GM11168 (cell line): ENCODE measurements at regions not wholly inside any gene's neighbourhood (a gene's known extent, or its start where the extent isn't known, plus 50 kb on each side); places are given as distances from the start of the nearest gene placed in this dataset.

Experiments
- in situ Hi-C: fragments of 300-500 bp; cut with MboI; formaldehyde crosslinking; loops from one replicate; pipeline ENCODE4 v1.12.0; 2022; ENCODE audit warnings: low sequenced_read_pairs; ENCODE audit not compliant: unreplicated experiment

DNA sequence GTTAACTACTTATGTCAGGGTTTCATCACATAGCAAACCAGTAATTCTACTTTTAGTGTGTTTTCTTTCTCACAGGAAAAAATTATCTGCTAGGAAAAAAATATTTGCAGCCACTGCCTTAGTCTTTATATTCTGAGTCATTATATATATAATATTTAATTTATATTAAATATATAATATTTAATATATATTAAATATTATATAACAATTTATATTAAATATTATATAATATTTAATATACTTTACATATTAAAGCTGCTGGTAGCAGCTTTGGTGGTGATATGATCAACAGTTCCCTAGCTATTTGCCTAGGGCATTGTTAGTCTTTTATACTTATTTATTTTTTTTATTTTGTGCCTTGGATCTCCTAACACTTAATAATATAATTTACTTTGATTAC lies 381.6 kb downstream of the STIM2 start:
- in situ Hi-C loops: no loop called here

DNA sequence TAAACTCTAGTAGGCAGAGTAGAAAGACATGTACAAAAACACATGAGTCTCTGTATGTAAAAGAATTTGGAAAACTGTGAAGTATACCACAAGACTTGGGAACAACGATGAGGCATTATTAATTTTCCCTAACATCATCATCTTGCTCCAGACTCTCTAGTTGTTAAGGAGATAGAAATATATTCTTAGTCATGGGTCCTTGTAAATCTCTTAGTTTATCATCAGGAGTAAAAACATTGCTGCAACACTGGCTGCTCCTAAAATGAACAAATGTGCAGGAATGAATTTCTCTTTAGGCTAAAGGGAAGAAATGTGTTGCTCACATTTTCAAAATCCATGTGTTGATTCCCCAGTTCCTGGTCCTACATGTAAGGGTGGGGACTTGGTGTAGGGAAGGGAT lies 384.6 kb downstream of the STIM2 start:
- in situ Hi-C loops: no loop called here

DNA sequence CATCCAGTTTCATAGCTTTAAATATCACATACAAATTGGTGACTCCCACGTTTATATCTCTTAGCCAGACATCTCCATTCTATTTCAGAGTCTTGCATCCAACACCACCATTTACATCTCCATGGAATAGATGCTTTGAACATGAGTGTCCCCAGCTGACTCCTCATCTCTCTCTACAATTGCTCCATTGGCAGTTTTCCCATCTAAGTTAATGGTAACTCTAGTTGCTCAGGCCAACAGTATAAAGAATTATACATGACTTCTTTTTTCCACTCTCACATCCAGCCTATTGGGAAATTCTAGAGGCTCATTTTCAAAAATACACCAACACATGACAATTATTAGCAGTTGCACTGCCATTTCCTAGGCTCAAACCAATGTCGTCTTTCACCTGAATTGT lies 388.2 kb downstream of the STIM2 start:
- in situ Hi-C loops: no loop called here

DNA sequence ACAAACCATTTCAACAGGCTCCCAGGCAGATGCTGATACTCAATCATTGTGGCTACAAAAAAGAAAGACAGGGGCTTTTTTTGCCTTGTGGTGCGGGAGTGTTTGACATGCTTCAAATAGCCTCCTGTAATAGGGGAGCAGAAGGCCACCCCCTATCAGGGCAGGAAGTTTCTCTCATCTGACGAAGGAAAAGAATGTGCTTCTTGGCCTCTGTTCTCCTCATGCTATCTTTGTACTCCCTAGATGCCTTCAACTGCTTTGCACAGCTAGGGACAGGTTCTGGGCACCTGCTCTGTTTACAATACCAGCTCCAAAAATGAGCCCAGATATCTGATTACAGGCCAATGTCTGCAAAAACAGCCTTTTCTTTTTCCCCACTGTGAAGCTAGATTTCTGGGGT lies 391.1 kb downstream of the STIM2 start:
- in situ Hi-C loops: no loop called here

DNA sequence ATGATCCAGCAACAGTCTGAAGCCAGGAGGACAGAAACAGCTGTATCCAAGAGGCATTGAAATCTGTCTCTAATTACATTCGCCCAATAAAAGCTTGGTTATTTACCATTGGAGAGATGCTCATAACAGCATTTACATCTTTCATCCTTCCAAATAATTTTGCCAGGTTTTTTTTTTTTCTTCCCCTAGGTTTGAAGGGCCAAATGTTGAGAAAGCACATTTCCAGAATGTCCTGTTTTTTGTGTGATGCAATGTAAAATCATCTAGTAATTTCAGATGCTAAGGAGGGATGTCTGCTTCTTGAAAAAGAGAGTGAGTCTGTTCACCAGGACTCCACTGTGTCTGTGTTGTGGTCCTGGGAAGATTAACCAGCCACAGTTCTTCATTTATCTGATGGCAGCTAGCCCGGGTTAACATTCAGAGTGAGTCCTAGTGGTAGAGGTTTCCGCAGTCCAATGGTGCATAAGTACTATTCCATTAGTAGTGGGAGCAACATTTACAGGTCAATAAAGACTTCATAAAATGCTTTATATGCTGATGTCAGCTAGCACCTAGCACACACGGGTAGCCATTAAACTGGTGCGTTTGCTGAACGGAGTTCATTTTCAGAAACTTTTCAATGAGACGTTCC lies 406.8 kb downstream of the STIM2 start:
- in situ Hi-C loops: no loop called here

DNA sequence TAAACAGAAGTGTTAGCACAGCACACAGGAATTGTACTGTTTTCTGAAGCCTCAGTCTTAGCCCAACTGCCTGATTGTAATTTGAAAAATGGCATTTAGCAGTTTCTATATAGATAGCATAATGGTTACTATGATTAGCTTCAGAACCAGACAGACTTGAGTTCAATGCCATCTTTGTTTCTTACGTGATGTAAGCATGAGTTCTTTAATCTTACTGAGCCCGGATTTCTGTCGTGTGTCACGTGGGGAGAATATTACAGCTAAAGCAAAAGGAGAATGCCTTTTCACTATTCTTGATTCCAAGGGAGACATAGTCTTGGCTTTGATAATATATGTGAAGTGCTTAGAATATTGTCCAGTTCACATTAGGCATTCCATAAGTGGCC lies 407.3 kb downstream of the STIM2 start:
- in situ Hi-C loops: no loop called here

DNA sequence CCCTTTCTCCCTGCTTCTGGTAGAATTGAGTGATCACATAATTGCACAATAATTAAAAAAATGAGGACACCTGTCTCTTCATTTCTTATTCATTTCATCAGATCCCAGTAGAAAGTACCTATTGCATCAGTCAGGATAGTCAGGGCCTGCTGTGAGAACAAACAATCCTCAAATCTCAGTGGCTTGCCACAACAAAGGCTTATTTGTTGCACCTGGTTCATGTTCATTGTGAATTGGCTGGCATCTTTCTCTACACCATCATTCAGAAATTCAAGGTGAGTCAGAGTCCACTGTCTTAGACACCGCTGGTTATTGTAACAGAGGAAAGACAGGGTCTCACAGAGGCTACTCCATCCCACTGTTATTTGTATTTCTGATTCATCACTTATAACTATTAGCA lies 409.8 kb downstream of the STIM2 start:
- in situ Hi-C loops: no loop called here

DNA sequence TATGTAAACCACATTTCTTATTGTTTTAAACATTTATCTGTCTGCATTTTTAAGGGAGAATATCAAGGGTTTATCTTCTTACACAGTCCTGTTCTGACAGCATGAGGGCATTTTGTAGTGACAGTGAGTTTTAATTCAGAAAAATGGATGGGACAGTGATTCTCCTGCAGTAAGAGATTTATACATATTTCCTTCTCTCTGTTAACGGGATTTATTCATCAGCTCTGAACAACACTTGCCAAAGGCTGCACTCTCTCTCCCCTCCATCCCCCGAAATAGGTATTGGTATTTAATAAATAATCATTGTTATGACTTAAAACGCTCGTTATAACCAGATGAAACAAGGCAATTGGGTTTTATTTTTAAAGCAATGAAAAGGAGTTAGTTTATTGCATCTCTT lies 410.9 kb downstream of the STIM2 start:
- in situ Hi-C loops: no loop called here

DNA sequence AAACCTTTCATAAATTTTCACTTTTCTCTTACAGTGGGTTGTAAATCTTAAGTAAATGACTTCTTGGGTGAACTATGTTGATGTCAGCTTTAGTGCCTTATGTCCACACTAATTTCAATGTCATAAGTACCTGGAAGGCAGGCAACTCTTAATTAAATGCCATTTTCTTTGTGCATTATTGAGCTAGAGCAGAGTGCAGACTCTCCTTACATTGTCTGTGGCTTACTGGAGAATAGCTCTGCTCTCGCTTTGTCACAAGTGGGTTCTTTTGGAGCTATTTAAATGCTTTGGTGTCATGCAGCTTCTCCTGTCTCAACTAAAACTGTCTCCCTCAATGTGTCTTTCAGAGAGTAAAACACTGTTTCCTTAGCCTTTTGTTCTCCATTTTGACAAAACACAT lies 411.6 kb downstream of the STIM2 start:
- in situ Hi-C loops: no loop called here

DNA sequence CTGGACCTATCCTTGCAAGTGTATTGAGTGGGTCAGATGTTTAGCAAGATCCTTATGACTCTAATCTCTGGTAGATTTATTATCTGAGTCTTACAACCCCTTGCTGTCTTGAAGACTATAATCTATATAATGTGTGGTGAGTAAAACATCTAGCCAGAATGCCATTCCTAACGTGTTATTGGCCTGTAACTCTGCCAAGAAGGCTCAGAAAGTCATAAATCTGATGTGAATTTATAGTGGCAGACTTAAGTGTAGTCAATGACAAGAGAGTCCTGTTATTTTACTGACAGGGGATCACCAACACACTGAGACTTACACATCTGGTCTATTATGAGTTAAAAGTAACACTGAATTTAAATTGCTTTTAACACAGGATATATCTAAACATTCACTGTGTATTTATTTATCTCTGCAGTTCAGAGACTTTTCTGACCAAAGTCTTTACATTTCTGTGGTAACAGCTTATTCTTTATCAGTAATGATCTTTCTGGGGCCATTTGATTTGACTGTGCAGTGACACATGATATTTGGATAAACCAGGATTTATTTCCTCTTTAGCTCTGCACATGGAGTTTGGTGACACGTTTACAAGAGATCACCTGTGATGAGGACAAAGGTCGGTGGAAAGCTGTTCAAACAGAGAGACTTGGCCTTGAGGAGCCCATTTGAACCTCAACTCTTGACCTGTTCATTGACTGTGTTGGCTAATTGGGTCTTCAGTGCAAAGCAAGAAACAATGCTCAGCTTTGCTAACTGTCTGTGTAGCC lies 415.8 kb downstream of the STIM2 start:
- in situ Hi-C loops: no loop called here

DNA sequence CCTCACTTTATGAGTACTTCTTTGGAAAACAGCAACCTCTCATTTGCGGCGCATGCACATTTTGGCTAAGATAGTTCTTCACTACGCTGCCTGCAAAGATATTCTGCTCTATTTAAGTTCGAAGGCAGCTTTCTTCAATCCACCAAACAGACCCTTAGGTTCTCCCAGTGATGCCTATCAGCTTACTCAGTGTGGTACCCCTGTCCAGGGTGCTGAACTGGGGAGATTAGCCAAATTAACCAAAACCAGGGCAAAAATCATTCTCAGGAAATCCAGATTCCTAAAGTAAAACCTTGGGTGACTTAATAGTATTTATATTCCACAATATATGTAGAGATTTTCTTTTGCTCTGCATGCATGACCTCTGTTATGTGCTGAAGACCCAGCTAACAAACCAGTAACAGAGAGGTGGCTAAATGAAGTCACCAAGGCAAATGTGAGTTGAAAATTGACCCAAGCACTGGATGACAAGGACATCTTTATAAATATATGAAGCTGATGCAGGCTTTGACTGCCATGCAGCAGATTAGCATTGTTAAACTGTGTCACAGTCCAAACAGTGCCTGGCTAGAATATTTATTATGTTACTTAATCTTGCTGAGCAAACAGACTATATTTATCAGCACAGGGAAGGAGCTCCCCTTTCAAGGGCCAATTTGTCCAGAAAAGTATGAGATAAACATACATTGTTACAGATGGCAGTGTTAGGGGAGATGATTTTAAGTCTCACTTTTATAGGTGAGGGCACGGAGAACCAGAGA lies 418.2 kb downstream of the STIM2 start:
- in situ Hi-C loops: no loop called here

DNA sequence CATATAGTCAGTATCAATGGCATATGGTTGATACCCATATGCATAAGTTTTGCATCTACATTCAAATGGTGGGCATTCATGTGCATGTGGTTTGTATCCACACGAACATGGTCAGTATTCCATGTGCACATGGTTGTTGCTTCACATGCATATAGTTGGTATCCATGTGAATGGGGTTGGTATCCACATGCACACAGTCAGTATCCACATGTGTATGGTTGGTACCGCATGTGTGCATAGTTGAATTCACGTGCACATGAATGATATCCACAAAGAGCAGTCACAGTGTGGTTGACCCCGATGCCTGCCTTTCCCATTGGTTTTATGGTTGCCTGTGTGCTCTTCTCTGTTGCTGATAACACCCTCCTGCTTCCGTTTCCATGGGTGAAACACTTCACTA lies 427.9 kb downstream of the STIM2 start:
- in situ Hi-C loops: no loop called here

DNA sequence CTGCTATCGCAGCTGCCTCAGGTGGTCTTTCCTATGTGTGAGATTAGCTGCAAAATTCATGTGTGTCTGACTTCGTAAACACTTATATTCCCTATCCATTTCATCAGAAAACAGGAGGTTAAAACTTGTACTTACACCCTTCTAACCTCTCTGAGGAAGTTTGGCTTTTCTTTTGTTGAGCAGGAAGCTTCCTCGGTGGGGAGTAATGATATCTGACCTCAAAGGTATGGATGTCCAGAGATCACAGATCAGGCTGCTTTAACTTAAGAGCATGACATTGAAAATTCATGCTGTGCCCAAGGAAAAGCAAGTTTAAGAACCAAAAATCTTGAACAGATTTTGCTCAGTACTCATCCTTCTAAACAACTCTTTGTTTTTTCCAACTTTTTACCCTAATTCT lies 429.1 kb downstream of the STIM2 start:
- in situ Hi-C loops: no loop called here

DNA sequence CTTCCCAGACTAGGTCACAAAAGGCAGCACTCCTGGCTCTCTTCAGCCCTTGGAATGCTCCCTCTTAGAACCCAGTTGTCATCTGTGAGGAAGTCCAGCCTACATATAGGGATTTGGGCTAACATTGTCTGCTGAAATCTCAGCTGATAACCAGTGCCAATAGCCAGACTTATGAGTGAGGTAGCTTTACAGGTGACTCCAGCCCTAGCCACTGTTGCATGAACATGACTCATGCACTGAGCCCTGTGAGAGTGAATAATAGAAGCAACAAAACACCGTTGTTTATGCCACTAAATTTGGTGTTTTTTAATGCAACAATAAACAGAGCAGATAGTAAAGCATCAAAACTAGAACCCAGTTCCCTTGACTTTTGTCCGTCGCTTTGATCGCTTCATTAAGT lies 433.2 kb downstream of the STIM2 start:
- in situ Hi-C loops: no loop called here

DNA sequence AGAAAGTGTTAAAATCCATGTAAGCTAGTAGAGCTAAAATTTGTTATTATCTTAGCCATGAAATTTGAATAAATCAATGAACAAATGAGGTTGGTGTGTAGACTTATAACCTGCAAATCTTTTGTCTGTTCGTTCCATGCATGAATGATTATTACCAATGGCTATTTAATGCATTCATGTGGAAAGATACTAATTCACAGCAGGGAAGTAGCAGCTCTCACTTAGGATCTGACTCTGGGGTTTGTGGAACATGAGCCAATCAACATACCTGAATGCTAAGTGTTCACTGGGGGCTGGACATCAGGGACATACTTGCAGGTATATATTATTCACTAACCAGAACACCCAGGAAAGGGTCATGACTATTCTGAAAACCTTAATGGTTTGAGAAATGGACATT lies 444.1 kb downstream of the STIM2 start:
- in situ Hi-C loops: loop anchor here (25.0 kb wide), 1 partner anchor 242 kb away; no protein-coding TSS in a partner anchor

DNA sequence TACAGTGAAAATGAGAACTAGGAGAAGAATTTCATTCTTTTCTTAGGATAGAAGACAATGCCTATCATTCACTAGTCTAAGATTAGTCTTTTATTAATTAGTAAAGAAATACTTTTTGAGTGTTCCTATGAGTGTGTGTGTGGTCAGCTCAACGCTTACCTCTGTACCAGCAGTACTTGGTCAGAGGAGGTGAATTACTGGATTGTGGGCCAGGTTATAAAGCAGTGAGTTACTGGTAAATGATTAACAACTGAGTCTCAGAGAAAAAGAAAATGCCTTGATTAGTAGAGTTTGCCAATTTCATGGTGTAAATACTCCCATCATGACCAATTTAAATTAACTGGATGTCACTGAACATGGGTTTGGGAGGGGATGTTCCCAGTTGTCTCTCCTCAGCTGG lies 444.6 kb downstream of the STIM2 start:
- in situ Hi-C loops: loop anchor here (25.0 kb wide), 1 partner anchor 243 kb away; no protein-coding TSS in a partner anchor

DNA sequence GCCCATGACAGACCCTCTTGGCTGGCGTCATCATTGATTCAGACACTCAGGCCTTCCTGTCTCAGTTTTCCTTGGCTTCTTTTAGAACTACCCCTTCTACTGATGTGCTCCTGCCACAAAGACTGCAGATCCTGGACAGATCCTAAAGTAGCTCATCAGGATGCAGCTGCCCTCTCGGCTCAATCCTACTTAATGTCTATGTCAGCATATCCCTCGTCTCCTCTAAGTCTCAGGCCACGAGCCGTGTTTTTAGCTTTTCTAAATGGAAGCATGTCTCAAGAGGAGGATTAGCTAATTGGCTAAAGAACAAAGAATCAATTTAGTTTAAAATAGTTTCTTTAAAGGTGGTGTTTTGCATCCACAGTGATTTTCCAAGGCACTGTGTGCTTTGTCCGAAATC lies 447.7 kb downstream of the STIM2 start:
- in situ Hi-C loops: loop anchor here (25.0 kb wide), 1 partner anchor 246 kb away; no protein-coding TSS in a partner anchor

DNA sequence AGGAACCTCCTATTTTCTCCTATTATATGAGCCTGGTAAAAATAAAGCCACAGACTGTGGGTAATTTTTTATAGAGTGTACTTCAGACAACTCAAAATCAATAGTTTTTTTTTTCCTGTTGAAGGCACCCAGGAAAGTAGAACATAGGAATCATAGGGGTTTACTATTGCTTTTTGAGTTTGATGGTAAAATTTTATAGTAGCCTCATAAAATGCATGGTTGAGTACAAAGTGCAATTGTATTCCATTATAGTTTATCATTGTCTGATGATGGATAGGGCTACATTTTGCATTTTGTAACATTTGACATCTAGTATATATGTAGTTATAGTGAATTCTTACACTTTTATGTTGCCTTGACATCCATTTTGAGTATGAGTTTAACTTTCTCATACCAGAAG lies 455.0 kb downstream of the STIM2 start:
- in situ Hi-C loops: loop anchor here (25.0 kb wide), 1 partner anchor 253 kb away; no protein-coding TSS in a partner anchor

DNA sequence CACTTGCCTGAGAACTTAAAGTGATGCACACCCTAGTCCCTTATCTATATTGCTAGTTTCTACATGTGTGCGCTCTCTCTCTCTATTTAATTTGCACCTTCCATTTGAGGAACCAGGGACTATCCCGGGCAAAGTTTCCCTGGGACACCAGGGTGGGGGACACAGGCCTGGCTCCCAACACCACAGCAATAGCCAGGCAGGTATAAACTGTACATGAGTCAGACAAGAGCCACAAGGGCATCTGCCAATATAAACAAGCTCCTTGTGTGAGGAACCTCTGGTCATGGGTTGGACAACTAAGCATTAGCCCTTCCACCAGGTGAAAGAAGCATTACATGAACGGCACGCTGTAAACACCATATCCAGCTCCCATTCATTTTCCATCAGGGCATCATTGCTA lies 455.5 kb downstream of the STIM2 start:
- in situ Hi-C loops: loop anchor here (25.0 kb wide), 1 partner anchor 254 kb away; no protein-coding TSS in a partner anchor

DNA sequence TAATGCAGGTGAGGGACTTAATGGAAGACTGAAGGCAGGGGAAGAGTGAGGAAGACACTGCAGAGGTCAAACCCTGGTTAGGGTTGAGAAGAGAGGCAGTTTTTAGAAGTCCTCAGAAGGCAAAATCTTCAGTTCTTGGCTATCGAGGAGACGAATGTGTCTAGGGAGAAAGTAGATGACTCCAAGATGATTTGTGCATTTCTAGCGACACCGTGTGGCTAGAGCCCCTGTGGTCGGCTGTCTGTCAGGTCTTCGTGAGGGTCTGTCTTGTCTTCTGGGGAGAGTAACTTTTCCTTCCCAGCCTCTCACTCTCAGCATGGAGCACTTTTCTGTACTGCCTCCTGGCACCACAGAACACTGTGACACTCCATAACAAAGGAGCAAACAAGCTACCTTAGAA lies 458.1 kb downstream of the STIM2 start:
- in situ Hi-C loops: loop anchor here (25.0 kb wide), 1 partner anchor 256 kb away; no protein-coding TSS in a partner anchor

DNA sequence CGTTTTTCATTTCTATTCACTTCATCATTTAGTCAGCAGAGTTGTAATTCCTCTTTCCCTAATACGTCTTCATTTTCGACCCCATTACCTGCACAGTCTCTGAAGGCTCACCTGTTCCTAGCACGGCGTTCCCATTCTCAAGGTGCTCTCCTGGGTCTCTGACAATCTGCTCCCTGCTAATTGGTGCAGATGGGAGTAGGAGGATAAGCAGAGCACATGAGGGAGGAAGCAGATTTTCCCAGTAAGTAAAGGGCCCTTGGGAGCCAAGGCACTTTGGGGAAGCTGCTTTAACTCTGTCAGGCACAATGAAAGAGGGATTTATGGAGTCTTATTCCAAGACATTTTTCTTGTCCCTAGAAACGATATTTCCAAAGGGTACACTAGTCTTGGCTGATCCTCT lies 466.4 kb downstream of the STIM2 start:
- in situ Hi-C loops: no loop called here
